ENCODE measurements at regions not wholly inside any gene's neighbourhood (a gene's known extent, or its start where the extent isn't known, plus 50 kb on each side); places are given as distances from the start of the nearest gene placed in this dataset.
"Not testable (repeated sequence)": the region's sequence is repeated elsewhere in the genome, so short reads cannot be mapped to it uniquely, and the experiment has no call there.

- no peak for DNase-seq (ENCODE audit: low spot score)
Observed at GRCh38 chrX:45669715-45670340, 469.2 kb upstream of the DIPK2B start.

- no peak for DNase-seq (ENCODE audit: low spot score)
Observed at GRCh38 chrX:45668686-45669443, 468.2 kb upstream of the DIPK2B start.

- DNase-seq (ENCODE audit: low spot score), result no peak
Observed at GRCh38 chrX:45667666-45668065, 467.0 kb upstream of the DIPK2B start.

- DNase-seq (ENCODE audit: low spot score), result no peak
Observed at GRCh38 chrX:45664727-45665290, 464.1 kb upstream of the DIPK2B start.

- no peak for DNase-seq (ENCODE audit: low spot score)
Observed at GRCh38 chrX:45660477-45660876, 459.8 kb upstream of the DIPK2B start.

GRCh38 chrX:45633419-45633818 is 432.7 kb upstream of the DIPK2B start:
- DNase-seq (ENCODE audit: low spot score), result no peak

GRCh38 chrX:45632506-45632905 is 431.8 kb upstream of the DIPK2B start:
- no peak for DNase-seq (ENCODE audit: low spot score)

- no peak for DNase-seq (ENCODE audit: low spot score)
Observed at GRCh38 chrX:45630078-45630477, 429.4 kb upstream of the DIPK2B start.

- no peak for DNase-seq (ENCODE audit: low spot score)
Observed at GRCh38 chrX:45628041-45628440, 427.4 kb upstream of the DIPK2B start.

- DNase-seq (ENCODE audit: low spot score), result no peak
Observed at GRCh38 chrX:45623266-45623665, 422.6 kb upstream of the DIPK2B start.

GRCh38 chrX:45622538-45622937 is 421.9 kb upstream of the DIPK2B start:
- no peak for DNase-seq (ENCODE audit: low spot score)

GRCh38 chrX:45622042-45622423 is 421.4 kb upstream of the DIPK2B start:
- DNase-seq (ENCODE audit: low spot score), result no peak

GRCh38 chrX:45621376-45622041 is 420.8 kb upstream of the DIPK2B start:
- DNase-seq (ENCODE audit: low spot score), result no peak

GRCh38 chrX:45619290-45619689 is 418.6 kb upstream of the DIPK2B start:
- DNase-seq (ENCODE audit: low spot score), result no peak

GRCh38 chrX:45615591-45615990 is 414.9 kb upstream of the DIPK2B start:
- DNase-seq (ENCODE audit: low spot score), result not testable (repeated sequence)

- DNase-seq (ENCODE audit: low spot score), result no peak
Observed at GRCh38 chrX:45614853-45615252, 414.2 kb upstream of the DIPK2B start.

- no peak for DNase-seq (ENCODE audit: low spot score)
Observed at GRCh38 chrX:45602151-45602550, 401.5 kb upstream of the DIPK2B start.

- DNase-seq (ENCODE audit: low spot score), result no peak
Observed at GRCh38 chrX:45601052-45601451, 400.4 kb upstream of the DIPK2B start.

GRCh38 chrX:45598861-45599260 is 398.2 kb upstream of the DIPK2B start:
- DNase-seq (ENCODE audit: low spot score), result no peak

GRCh38 chrX:45596188-45596808 is 395.6 kb upstream of the DIPK2B start:
- DNase-seq (ENCODE audit: low spot score), result no peak

GRCh38 chrX:45592101-45592500 is 391.4 kb upstream of the DIPK2B start:
- no peak for DNase-seq (ENCODE audit: low spot score)

- no peak for DNase-seq (ENCODE audit: low spot score)
Observed at GRCh38 chrX:45591650-45592049, 391.0 kb upstream of the DIPK2B start.

GRCh38 chrX:45584717-45585116 is 384.0 kb upstream of the DIPK2B start:
- no peak for DNase-seq (ENCODE audit: low spot score)

Measured in germinal center (tissue), 1 donor.